ENCODE measurements at regions not wholly inside any gene's neighbourhood (a gene's known extent, or its start where the extent isn't known, plus 50 kb on each side); places are given as distances from the start of the nearest gene placed in this dataset.

- H3K9me3 Mint-ChIP-seq (ENCODE audit: unreplicated experiment) = peaks cover 8% of the 10 kb centered on the region
Measured at GRCh38 chr13:57918913-57919312, 287.4 kb downstream of the PCDH17 start.

GRCh38 chr13:57925250-57925649 lies 293.7 kb downstream of the PCDH17 start:
- no peaks in the 10 kb centered on the region for H3K36me3 Mint-ChIP-seq (ENCODE audit: insufficient read depth, unreplicated experiment)
- ChIA-PET POLR2A (no interaction called here), CTCF (no interaction called here)
- peak; percentile 20 for DNase-seq (ENCODE audit: unreplicated experiment)
- H3K27me3 Mint-ChIP-seq (ENCODE audit: insufficient read depth, unreplicated experiment) = peaks cover 36% of the 10 kb centered on the region
- H3K27ac Mint-ChIP-seq (ENCODE audit: low read depth, unreplicated experiment) = no peak overlapping the region
- TF ChIP-seq CTCF (IDR thresholded peaks at IDR 0.05; ENCODE audit: unreplicated experiment) = peak; percentile 8
- no peaks in the 10 kb centered on the region for H3K4me1 Mint-ChIP-seq (ENCODE audit: insufficient read depth, unreplicated experiment)
- no peak overlapping the region for H3K4me3 Mint-ChIP-seq (ENCODE audit: unreplicated experiment)
- no TSS peak for BruUV-seq (replicated peaks)
- intact Hi-C loops (cut with micrococcal nuclease) = no loop called here
- H3K9me3 Mint-ChIP-seq (ENCODE audit: unreplicated experiment) = no peaks in the 10 kb centered on the region

More at GRCh38 chr13:57918913-57919312, 287.4 kb downstream of the PCDH17 start:
- TF ChIP-seq CTCF (IDR thresholded peaks at IDR 0.05; ENCODE audit: unreplicated experiment) = no peak
- H3K36me3 Mint-ChIP-seq (ENCODE audit: insufficient read depth, unreplicated experiment) = no peaks in the 10 kb centered on the region
- no peak overlapping the region for H3K27ac Mint-ChIP-seq (ENCODE audit: low read depth, unreplicated experiment)
- POLR2A ChIA-PET = no interaction called here
- H3K4me1 Mint-ChIP-seq (ENCODE audit: insufficient read depth, unreplicated experiment) = no peaks in the 10 kb centered on the region
- DNase-seq (ENCODE audit: unreplicated experiment) = no peak
- CTCF ChIA-PET = no interaction called here
- peaks cover 36% of the 10 kb centered on the region for H3K27me3 Mint-ChIP-seq (ENCODE audit: insufficient read depth, unreplicated experiment)
- intact Hi-C loops (cut with micrococcal nuclease) = no loop called here
- no TSS peak for BruUV-seq (replicated peaks)
- H3K4me3 Mint-ChIP-seq (ENCODE audit: unreplicated experiment) = no peak overlapping the region

GRCh38 chr13:57925751-57926150 lies 294.2 kb downstream of the PCDH17 start:
- H3K4me1 Mint-ChIP-seq (ENCODE audit: insufficient read depth, unreplicated experiment) = no peaks in the 10 kb centered on the region
- H3K4me3 Mint-ChIP-seq (ENCODE audit: unreplicated experiment) = no peak overlapping the region
- BruUV-seq (replicated peaks) = no TSS peak
- no peaks in the 10 kb centered on the region for H3K9me3 Mint-ChIP-seq (ENCODE audit: unreplicated experiment)
- peaks cover 31% of the 10 kb centered on the region for H3K27me3 Mint-ChIP-seq (ENCODE audit: insufficient read depth, unreplicated experiment)
- no peak overlapping the region for H3K27ac Mint-ChIP-seq (ENCODE audit: low read depth, unreplicated experiment)
- CTCF ChIA-PET = no interaction called here
- intact Hi-C loops (cut with micrococcal nuclease) = no loop called here
- no peak for DNase-seq (ENCODE audit: unreplicated experiment)
- POLR2A ChIA-PET = no interaction called here
- no peaks in the 10 kb centered on the region for H3K36me3 Mint-ChIP-seq (ENCODE audit: insufficient read depth, unreplicated experiment)
- TF ChIP-seq CTCF (IDR thresholded peaks at IDR 0.05; ENCODE audit: unreplicated experiment) = no peak

DNA sequence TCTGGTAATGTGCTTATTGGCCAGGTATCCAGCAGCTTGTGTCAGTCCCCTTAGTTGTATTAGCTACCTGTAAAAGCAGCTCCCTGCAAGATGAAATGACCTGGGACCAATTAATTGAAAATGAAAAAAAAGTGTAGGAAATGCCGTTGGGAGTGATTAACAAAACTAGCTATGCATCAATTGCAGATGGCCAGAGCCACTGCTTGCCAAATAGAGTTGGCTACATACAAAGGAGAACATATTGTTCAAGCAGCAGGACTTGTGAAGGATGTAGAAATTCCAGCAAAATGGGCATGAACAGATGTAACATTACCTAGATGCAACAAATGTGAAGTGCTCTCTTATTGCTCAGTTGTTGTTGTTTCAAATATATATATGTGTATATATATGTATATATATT lies 300.5 kb downstream of the PCDH17 start:
- no TSS peak for BruUV-seq (replicated peaks)
- intact Hi-C loops (cut with micrococcal nuclease) = no loop called here
- no peak for TF ChIP-seq CTCF (IDR thresholded peaks at IDR 0.05; ENCODE audit: unreplicated experiment)
- H3K27ac Mint-ChIP-seq (ENCODE audit: low read depth, unreplicated experiment) = no peak overlapping the region
- no peaks in the 10 kb centered on the region for H3K9me3 Mint-ChIP-seq (ENCODE audit: unreplicated experiment)
- no peaks in the 10 kb centered on the region for H3K4me1 Mint-ChIP-seq (ENCODE audit: insufficient read depth, unreplicated experiment)
- no peaks in the 10 kb centered on the region for H3K36me3 Mint-ChIP-seq (ENCODE audit: insufficient read depth, unreplicated experiment)
- peaks cover 36% of the 10 kb centered on the region for H3K27me3 Mint-ChIP-seq (ENCODE audit: insufficient read depth, unreplicated experiment)
- H3K4me3 Mint-ChIP-seq (ENCODE audit: unreplicated experiment) = no peak overlapping the region
- DNase-seq (ENCODE audit: unreplicated experiment) = no peak
- ChIA-PET CTCF (interaction anchor here (0.6 kb wide), 1 partner anchor 87 kb away, joined by 3 read pairs; no protein-coding TSS in a partner anchor), POLR2A (no interaction called here)
